ENCODE measurements at regions not wholly inside any gene's neighbourhood (a gene's known extent, or its start where the extent isn't known, plus 50 kb on each side); places are given as distances from the start of the nearest gene placed in this dataset.

GRCh38 chr2:19300961-19301360 is 57.5 kb downstream of the OSR1 start:
- DNase-seq: no peak

DNA sequence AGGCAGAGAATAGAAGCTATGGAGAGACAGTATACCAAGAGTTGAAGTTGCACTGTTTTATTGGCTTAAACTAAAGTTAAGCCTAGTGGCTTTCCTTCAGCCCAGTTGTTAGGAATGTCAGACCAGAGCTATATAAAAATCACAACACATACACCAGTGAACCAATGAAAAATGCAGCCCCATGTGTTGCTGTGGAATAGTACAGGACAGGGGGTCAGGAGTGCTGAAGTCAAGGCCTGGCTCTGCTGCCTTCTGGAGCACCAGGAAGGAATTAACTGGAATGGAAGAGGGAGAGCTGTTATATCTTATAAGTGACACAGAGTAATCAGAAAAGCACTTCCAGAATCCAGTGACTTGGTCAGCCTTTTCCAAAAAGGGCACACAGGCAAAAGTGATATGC is 58.9 kb downstream of the OSR1 start:
- DNase-seq: no peak

GRCh38 chr2:19299032-19299431 is 59.4 kb downstream of the OSR1 start:
- DNase-seq: peak; percentile 11

DNA sequence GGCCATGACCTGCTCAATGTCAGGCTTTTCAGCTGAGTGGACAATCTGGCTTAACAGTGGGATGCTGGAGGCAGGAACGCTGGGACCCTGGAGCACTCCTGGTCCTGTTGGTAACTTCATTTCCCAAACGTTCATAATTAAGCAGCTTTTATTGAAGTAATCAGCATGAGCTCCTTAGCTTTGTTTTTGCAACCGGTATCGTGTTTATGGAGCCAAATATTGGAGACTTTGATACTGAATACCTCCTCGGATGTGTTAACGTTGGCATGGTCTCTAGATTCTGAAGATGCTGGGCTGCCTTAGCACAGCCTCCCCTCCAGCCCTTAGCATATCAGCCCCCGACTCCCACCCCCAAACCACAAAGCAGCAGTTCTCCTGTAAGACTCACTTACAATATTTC is 60.7 kb downstream of the OSR1 start:
- no peak for DNase-seq

DNA sequence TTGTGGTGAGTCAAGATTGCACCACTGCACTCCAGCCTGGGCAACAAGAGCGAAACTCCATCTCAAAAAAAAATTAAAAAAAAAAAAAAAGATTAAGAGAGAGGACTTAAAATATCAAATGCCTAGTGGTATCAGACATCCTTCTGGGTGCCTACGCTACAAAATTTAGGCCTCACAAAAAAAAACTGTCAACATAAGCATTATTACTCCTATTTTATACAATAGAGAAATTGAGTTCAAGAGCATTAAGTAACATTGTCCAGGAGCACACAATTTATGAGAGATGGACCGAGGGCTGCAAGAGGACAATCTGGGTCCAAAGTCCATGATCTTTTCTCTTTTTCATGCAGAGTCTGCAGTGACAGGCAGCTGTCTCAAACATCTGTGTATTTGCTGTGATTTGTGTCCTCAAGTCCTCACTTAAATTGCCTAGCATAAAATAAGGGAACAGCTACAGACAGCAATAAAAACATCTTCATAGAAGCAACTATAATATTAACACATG is 62.4 kb downstream of the OSR1 start:
- no peak for DNase-seq

- DNase-seq: no peak
Observed at GRCh38 chr2:19292007-19292406, 66.4 kb downstream of the OSR1 start.

GRCh38 chr2:19288291-19288690 is 70.1 kb downstream of the OSR1 start:
- DNase-seq: no peak

DNA sequence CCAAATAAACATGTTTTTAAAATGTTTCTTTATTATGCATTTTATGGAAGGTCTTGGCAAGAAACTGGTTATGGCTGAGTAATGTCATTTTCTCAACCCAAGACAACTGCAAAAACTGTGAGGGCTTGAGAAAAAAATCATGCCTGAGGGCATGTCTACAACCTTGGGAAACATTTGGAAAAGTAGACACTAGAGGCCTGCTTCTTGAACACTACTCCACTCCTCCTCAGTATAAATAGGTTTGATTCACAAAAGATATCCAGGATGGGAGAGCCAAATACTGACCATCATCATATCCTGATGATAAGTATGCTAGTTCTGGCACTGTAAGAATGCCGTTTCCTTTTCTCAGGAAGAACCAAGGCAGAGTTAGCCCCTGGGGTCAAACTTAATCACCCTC is 71.1 kb downstream of the OSR1 start:
- no peak for DNase-seq

DNA sequence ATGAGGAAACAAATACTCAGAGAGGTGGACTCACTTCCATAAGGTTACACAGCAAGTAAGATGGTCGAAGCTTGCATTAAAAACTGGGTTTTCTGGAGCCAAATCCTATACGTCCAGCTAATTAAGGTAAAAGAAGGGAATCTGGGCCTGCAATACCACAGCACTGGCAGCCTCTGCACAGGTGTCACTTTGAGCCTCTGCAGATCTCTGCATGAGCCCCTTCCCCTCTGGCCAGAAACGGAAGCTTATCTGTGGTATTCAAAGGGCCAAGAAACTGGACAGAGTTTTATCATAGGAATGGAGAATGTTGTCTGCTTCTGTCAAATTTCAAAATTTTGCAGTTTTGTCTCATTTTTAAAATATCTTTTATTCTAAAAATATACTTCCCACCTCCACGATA is 76.1 kb downstream of the OSR1 start:
- DNase-seq: no peak

DNA sequence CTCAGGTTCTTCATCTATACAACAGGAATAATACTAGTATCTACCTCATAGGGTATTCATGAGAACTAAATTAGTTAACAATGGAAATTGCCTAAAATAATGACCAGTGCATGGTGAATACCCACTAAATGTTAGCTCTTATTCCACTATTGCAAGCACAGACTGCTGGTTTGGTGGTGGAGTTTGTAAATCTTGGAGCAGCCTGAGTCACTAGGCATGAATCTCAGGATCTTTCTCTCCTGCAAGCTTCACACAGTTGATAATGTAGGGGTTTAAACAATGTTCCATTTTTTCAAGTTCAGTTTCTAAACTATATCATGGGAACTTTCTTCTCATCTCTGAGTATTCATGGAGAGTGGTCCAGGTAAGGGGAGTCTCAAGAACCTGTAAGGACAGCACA is 84.0 kb downstream of the OSR1 start:
- DNase-seq: no peak

DNA sequence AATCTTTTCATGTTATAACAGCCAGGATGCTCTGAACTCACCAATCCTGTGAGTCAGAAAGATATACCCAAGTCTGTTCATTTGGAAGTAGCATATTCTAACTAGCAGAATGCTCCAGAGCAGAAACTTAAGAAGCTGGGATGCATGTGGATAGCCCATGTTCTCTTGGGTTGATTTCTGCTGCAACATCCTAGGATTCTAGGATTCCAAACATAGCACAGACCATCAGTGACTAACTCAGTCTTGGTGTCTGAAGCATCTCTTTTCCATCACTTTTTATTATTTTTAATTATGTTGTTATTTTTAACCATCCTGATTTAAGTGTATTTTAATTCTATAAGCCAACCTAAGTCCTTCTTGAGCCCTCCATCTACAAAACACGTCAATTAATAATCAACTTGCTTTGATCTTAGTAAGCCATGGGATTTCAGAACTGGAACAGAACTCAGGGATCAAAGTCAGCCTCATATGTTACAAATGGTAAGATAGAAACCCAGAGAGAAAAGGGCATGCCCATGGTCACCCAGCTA is 85.4 kb downstream of the OSR1 start:
- no peak for DNase-seq

GRCh38 chr2:19272039-19272438 is 86.4 kb downstream of the OSR1 start:
- no peak for DNase-seq

DNA sequence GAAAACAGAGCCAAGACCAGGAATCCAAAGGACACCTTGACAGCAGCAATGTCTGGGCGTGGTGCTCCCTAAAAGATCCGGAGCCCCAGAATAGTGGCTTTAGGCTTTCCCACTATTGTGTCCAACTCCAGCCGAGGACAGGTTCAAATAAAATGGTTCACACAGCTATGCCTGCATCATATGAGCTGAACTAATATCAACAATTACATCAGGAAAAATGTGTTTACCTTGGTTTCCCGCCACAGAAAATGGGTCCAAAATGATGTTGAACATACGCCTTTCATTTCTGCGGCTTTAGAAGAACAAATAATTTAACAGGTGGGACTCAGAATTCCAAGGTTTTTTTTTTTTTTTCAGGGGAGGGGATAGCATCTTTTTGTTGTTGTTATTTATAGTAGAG is 93.6 kb downstream of the OSR1 start:
- DNase-seq: no peak

DNA sequence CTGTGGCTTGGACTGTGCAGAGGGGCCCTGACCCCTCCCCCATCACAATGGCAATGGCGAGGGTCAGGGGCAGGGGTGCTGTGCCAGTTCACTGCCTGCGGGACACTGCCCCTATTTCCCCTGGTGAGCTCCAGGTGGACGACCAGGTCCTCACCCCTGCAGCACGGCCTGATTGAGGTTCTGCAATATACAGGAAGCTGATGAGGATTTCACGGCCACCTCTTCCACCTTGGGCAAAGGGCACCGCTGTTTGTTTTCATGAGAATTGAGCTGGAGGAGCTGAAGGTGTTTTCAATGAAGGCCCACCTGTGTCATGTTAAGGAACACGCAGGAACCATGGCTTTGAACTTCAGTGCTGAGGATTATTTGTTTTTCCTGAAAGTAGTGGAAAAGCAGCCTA is 96.3 kb downstream of the OSR1 start:
- no peak for DNase-seq

DNA sequence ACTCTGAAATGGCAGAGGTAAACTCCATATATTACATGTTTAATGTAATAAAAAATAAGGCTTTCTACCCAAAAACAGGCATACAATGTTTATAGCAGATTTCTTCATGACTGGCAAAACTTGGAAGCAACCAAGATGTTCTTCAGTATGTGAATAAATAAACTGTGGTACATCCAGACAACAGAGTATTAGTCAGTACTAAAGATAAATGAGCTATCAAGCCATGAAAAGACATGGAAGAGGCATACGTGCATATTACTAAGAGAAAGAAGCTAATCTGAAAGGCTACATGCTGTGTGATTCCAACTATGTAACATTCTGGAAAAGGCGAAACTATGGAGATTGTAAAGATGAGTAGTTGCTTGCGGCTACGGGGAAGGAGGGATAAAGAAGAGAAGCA is 97.4 kb downstream of the OSR1 start:
- DNase-seq: no peak

DNA sequence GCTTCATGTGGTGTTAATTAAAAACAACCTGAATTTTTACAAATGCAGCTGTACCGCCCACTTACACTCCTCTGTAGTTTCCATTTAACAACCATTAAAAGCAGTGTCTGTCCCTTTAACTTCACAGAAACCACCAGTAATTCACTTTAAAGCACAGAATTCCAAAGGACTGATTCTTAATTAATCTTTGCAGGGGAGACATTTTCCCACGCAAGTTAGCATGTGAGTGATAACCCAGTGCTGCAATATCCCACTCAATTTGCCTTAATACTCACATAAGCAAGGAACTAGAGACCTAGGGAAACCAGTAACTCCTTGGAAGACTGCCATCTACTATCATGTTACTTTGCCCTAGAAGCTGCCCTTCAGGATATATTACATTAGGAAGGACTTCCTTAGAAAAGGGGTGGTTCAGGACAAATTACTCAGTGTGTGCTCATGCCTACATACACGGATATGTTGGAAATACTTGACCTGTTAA is 102.3 kb downstream of the OSR1 start:
- DNase-seq: peak; percentile 47

DNA sequence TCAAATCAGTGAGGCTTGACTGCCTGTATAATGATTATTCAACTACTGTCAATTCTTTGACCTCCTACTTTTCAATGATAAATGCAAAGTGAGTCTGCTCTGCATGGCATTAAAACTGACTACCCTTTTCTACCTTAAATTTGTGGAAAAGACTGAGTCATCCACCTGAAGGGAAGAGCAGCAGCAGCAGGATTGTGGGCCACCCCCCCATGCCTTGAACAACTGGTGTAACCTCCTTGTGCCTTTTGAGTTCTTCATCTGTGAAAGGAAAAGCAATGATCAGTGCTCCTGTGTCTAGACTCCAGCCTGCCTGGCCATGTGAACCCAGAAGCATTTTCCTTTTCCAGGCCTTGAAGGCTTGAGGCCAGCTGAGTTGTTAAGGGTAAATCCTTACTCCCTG is 102.9 kb downstream of the OSR1 start:
- no peak for DNase-seq

DNA sequence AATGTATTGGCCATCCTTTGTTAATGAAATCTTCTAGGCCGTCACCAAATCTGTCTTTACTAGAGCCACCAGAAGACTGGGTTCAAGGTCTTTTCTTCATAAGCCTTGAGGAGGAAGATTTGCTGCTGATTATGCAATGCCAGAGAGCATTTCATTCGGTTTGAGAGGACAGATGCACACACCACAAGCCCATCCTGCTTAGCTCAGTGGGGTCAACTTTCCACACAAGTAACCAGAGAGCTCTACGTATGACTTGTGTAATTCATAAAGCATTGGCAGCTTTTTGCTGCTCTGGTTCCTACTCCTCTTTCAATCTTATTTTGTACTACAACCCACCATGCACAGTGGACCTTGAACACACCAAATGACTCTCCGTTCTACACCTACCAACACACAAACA is 106.9 kb downstream of the OSR1 start:
- no peak for DNase-seq

DNA sequence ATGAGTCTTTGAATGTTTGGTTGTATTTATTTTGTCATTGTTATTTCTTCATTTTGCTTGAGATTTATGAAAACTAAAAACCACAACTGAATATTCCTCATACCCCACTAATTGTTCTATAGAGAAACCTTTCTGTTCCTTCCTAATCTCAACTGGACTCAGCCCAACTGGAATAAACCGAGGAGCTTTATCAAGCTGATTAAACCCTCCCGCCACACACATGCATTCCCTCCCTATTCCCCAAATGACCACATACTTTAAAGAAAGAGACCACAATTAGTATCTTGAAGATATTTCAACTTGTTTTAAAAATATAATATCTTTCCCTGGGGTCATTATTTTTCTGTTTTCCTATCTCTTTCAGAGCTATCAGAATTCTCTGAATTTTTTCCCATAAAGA is 107.5 kb downstream of the OSR1 start:
- DNase-seq: no peak

- no peak for DNase-seq
Observed at GRCh38 chr2:19247186-19247585, 111.2 kb downstream of the OSR1 start.

DNA sequence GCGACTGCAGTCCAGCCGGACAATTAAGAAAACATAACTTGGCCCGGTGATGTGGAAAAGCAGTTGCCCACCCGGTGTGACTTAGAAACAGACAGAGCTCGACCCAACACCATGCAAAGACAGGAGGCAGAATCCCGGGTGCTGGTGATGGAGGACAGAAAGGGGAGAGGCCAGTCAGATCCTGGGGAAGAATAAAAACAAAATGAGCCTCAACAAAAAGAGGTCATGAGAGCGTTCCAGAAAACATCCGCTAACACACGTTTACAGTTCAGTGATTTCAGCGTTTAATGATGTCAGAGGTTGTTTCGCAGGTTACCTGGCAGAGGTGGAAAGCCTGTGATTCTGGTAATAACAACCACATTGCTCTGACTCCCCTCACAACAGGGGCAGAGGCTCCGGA is 111.9 kb downstream of the OSR1 start:
- DNase-seq: peak; percentile 40

DNA sequence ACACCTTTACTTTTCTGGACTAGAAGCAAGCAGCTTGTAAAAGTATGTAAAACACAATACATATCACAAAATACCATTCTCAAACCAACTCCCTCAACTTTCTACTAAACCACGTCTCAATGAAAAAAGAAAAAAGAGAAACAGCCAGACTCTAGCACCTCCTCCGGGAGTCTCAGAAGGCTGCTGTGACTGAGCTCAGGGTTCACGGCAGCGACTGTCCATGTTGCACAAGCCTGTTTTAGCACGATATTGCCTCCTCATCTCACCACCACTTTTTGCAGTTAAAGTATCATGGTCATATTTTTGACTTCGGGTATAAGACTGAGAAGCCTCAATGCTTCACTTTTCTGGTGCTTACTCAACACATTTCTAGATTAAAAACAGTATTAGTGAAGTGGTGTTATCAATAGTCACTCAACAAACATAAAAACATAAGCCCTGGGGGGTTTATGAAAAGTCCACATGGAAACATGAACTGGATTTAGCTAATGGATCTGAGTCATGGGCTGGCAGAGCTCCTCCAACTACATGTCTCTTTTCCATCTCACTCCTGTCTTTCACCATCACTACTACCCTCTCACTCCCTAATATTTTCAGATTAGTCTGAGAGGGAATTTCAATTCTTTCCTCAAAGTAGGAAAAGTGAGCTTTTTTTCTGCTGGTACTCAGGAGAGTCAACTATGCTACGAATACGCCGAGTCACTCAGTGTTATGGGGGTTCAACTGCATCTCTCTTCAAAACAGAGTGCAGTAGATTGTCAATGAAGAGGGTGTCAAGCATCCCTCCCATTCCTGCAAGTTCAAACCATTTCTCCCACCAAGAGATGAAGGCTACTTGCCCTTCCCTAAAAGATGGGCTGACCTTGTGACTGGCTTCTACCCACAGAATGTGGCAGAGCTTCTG is 113.7 kb downstream of the OSR1 start:
- no peak for DNase-seq

- DNase-seq: no peak
Observed at GRCh38 chr2:19238440-19239060, 119.9 kb downstream of the OSR1 start.

Measured in renal pelvis (tissue), 1 donor.